NCI-H446 (cell line): ENCODE measurements at regions not wholly inside any gene's neighbourhood (a gene's known extent, or its start where the extent isn't known, plus 50 kb on each side); places are given as distances from the start of the nearest gene placed in this dataset.
"Not testable (repeated sequence)": the region's sequence is repeated elsewhere in the genome, so short reads cannot be mapped to it uniquely, and the experiment has no call there.

Source experiments
- DNase-seq, 2 experiments: peaks; one replicate each; lab custom pipeline; 2025; lab: John Stamatoyannopoulos, UW

- DNase-seq = no peak
These were observed 426.7 kb upstream of the ARX start for GRCh38 chrX:25442499-25442898.

DNA sequence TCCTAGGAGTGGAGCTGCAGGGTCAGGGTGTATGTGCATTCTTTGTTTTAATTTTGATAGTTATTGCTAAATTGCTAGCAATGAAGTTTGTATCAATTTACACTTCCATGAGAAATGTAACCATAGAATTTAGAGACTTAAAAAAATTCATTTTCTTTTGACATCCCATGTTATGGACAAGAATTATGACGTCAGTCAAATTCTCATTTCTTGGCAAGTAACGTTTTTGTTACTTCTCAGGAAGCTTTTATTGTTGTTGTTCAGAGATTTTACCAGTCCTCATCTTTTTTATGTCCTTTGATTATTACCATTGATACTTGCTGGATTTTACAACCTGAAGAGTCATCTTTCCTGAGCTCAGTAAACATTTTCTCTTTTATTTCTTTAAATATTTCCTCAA lies 417.5 kb upstream of the ARX start:
- no peak for DNase-seq

- peak in 1 of 2 experiments; percentile 11 for DNase-seq
These were observed 416.6 kb upstream of the ARX start for GRCh38 chrX:25432396-25432795.

DNA sequence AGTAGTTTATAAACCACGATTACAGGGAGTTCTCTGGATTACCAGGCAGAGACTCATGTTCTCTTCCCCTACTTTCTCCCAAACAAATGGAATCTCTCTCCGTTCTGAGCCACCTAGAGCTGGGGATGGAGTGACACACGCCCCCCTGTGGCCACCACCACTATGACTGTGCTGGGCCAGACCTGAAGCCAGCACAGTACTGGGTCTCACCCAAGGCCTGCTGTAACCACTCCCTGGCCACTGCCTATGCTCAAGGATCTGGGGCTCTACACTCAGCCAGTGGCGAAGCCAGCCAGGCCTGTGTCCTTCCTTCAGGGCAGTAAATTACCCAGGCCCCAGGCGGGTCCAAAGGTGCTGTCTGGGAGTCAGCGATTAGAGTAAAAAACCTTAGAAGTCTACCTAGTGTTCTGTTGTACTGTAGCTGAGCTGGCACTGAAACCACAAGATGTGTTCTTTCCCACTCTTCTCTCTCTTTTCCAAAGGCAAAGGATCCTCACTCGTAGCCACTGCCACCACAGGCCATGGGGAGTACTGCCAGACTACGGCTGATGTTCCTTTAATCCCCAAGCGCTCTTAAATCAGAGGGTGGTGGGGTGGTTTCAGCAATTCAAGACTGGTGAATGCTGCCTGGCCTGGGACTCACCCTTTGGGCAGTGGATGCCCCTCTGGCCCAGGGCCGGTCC lies 412.2 kb upstream of the ARX start:
- no peak for DNase-seq

- DNase-seq = not testable (repeated sequence)
These were observed 388.4 kb upstream of the ARX start for GRCh38 chrX:25404163-25404562.

- no peak for DNase-seq
These were observed 373.5 kb upstream of the ARX start for GRCh38 chrX:25389266-25389665.

GRCh38 chrX:25383196-25383595 lies 367.4 kb upstream of the ARX start:
- no peak for DNase-seq

GRCh38 chrX:25356456-25356855 lies 340.7 kb upstream of the ARX start:
- no peak for DNase-seq

GRCh38 chrX:25344161-25344936 lies 328.6 kb upstream of the ARX start:
- DNase-seq = no peak

DNA sequence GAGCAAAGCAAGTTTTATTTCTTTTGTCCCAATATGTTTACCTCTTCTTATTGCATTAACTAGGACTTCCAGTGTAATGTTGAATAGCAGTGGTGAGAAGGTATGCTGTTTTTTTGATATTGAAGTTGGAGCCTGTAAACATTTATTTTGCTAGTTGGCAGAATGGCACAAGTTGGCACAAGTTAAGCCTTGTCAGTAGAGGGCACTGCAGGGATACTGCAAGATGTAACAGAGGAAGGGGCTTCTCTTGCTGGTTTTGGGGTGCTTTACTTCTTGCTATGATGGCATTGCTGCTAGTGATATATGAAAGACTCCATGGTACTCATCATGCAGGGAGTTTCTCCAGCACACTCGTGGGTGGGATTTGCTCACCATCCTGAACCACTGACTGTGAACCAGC lies 327.3 kb upstream of the ARX start:
- no peak for DNase-seq

DNA sequence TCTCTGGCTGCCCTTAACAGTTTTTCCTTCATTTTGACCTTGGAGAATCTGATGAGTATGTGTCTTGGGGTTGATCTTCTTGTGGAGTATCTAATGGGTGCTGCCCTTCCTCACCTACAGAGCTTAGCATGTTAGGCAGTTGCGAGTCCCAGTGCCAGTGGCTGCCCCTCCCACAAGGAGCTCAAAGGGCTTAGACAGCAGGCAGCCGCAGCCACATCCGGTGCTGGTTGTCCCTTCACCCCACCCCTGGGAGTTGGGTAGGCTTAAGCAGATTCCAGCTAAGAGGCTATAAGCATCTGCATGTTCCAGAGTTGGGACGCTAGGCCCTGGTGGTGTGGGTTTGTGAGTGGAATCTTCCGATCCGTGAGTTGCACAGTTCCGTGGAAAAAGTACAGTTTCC lies 322.1 kb upstream of the ARX start:
- DNase-seq = no peak

DNA sequence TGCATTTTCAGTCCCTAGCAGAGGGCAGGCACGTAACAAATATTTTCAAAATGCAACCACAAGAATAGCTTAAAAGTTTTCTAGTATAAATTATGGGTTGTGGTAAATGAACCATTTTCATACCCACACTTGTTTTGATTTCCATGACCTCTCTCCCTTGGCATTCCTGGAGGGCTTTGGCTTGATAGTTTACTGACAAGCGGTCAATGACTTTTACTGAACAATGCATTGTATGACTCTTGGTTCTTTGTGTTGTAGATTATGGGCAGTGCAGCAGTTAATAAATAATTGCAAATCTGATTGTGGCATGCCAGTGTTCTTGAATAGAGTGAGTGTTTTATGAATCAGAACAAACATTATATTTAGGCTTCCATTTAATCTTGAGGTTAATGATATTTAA lies 285.2 kb upstream of the ARX start:
- DNase-seq = no peak

- no peak for DNase-seq
These were observed 281.1 kb upstream of the ARX start for GRCh38 chrX:25296850-25297249.

DNA sequence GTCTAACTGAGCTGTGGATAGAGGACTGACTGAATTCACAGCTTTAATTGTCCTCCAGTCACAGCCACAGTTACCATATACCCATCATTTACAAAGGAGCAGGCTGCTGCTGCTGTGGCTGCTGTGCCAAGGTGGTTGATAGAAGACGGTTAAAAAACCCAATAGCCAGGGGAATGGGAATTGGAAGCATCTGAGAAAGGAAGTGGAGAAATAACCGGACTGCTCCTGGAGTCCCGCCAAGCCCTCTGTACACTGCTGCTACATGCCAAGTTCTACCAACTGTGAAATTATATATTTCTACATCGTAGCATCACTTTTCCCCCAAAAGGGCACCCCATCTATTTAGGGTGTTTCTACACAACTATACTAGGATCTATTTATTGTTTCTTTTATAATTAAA lies 279.7 kb upstream of the ARX start:
- DNase-seq = no peak

- DNase-seq = no peak
These were observed 274.4 kb upstream of the ARX start for GRCh38 chrX:25290132-25290531.

DNA sequence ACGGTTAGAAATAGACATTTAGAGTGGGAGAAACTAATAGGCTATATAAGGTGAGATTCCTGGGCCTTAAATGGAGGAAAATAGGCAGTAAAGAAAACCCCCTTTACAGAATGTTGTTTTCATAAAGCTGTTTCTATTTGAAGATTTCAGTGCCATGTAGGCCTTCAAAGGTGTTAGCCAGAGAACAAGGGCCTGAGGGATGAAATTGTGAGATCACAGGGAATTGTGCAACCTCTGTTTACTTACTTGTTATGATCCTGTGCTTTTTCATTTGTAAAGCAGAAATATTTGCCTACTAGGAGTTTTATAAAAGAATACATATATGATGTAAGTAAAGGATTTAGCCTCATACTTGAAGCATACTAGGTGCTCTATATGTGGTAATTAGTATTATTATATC lies 272.9 kb upstream of the ARX start:
- DNase-seq = no peak

DNA sequence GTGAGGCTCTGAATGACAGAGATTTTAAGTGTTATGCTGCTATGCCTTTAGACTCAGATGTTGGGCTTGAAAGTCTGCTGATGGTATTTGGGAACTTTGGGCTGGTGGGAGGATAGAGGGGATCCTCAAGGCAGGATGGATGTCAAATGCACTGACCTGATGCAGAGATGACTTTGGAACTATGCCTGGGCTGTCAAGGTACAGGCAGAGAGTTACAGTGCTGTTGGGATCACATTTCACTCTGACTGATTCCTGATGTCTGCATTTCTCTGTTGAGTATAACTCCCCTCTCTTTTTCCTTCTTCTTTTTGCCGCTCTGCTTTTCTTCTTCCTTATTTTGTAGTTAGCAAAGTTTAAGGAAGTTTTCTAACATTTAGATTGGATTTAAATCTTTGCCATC lies 271.8 kb upstream of the ARX start:
- no peak for DNase-seq

- DNase-seq = no peak
These were observed 269.8 kb upstream of the ARX start for GRCh38 chrX:25285598-25285997.

DNA sequence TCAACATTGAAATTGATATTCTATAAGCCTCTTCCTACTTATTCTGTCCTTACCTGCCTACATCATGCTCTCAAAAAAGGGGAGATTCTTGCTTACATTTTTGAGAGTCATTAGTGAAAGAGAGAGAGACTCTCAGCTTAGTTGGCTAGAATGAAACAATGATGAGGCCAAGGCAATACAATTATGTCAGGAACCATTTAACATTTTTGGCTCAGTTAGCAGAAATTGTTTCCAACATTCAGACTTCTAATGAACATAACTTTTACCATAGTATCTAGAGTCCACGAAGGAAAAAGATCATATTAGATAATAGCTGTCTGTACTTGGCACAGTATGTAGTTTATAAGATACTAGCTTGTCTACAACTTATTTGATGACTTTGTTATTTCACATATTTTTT lies 263.7 kb upstream of the ARX start:
- no peak for DNase-seq

DNA sequence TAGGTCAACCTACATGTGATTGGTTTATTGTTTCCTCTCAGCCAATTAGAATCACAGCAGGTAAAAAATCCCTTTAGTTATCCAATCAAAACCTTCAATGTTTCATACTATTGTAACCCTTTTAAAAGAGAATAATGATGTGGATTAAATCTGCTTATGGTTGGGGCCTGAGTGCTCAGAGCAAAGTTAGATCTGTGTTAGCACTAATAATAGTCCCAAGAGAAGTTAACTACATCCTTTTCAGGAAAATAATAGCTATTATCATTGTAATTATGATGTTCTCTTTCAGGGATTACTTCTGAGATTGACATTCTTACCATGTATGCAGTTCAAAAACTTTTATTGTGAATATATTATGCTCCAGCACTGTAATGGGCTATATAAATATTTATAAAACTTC lies 262.6 kb upstream of the ARX start:
- DNase-seq = no peak

DNA sequence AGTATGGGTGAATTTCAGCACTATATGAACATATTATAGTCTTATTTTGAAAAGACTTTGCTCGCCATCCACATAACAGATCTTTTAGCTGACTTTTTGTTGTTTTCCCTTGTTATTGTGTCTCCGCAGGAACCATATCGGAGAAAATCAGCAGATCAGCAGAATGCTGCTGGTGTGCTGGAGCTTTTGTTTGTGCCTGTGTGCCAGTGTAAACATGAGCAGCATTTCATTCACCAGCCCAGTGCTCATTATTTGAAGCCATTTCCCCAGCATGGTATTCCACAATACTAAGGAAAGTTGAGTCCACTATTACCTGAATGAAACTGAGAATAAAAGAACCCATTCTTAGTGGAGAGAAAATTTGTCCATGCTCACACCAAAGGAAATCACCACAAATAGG lies 261.8 kb upstream of the ARX start:
- DNase-seq = no peak

GRCh38 chrX:25275159-25275558 lies 259.4 kb upstream of the ARX start:
- DNase-seq = no peak

DNA sequence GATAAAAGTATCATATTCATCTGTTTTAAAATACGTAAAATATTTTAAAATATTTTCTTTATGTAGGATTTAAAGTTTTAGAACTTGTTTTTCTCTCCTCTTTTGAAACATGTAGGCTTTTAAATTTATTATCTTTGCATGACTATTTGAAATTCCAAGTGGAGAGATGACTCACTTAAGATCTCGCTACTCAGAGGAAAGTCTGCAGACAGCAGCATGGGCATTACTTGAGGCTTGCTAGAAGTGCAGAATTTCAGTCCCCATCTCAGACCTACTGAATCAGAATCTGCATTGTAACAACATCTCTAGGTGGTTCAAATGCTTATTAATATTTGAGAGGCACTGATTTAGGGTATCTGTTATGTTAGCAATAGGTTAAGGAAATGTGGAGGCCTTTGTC lies 225.7 kb upstream of the ARX start:
- no peak for DNase-seq

DNA sequence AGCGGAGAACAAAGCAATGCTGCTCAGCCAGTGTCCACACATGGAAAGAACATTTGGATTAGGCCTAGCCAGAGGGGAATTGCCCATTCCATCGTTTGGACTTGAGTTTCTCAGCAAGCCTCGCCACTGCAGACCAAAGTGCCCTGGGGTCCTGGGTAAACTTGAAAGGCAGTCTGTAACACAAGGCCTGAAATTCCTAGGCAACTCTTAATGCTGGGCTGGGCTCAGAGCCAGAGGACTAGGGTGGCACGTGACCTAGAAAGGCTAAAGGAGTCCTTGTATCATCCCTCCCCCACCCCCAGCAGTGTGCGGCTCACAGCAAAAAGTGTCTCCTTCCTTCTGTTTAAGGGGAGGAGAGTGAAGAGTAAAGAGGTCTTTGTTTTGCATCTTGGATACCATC lies 210.4 kb upstream of the ARX start:
- DNase-seq = no peak
